HG03175 (cell line): ENCODE measurements at regions not wholly inside any gene's neighbourhood (a gene's known extent, or its start where the extent isn't known, plus 50 kb on each side); places are given as distances from the start of the nearest gene placed in this dataset.

Experiments
- ATAC-seq: cut with Tn5 transposase; IDR thresholded peaks from one replicate; pipeline ENCODE4 v1.9.1; 2021; ENCODE audit warnings: mild to moderate bottlenecking, moderate library complexity; ENCODE audit not compliant: unreplicated experiment

DNA sequence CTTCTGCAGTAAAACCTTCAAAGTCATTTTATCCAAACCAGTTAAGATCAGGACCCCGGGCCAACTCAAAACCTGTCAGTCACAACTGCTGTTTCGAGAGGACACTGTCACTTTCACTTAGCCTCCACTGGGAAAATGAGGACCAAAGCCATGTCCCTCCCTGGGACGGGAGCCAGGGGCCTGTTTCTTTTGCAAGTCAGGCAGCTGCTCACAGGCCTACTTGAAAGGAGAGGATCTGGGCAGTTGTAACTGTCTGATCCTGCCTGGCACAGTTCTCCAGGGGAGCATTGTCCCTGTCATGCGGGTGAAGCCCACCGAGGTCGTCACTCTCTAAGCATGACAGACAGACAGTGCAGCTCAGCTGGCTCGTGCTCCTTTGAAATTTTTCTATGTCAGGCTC, 276.2 kb downstream of the NPIPA8 start:
- ATAC-seq: no peak

DNA sequence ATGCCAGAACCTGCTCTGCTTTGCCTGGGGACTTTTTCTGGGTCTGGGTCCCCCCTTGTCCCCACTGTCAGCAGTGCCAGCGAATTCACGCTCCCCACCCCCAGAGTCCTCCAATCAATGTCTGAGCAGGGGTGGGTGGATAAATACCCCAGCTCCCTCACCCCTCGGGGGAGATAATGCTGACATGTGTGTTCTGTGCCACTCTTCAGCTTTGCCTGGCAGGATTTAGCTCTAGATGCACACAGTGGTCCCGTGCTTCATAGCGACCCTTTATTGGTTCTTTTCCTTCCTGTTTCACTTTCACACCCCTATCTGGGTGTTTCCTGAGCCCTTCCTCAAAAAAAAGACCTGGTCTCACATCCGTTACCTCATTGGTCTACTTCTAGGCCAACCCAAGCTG, 277.0 kb downstream of the NPIPA8 start:
- no peak for ATAC-seq

- no peak for ATAC-seq
Measured at GRCh38 chr16:18059089-18059488, 277.4 kb downstream of the NPIPA8 start.

- ATAC-seq: no peak
Measured at GRCh38 chr16:18055411-18055916, 281.1 kb downstream of the NPIPA8 start.

DNA sequence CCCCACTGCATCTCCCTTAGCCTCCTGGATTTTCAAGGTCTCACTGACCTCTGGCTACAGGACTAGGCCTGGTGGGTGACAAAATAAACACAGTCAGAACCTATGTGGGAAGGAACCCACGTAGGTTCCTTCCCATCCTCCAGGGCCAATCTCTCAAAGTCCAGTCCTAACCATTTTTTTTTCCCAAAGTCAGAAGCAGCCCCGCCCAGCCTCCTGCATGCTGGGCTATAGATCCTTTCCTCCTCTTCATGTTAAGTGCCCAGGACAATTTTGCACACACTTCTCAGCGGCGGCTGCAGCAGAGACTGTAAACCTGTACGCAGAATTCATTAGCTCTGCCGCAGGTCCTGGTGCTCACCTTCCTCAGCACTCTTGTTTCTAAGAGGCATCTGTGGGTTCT, 285.8 kb downstream of the NPIPA8 start:
- ATAC-seq: no peak

- no peak for ATAC-seq
Measured at GRCh38 chr16:18050234-18050633, 286.3 kb downstream of the NPIPA8 start.

DNA sequence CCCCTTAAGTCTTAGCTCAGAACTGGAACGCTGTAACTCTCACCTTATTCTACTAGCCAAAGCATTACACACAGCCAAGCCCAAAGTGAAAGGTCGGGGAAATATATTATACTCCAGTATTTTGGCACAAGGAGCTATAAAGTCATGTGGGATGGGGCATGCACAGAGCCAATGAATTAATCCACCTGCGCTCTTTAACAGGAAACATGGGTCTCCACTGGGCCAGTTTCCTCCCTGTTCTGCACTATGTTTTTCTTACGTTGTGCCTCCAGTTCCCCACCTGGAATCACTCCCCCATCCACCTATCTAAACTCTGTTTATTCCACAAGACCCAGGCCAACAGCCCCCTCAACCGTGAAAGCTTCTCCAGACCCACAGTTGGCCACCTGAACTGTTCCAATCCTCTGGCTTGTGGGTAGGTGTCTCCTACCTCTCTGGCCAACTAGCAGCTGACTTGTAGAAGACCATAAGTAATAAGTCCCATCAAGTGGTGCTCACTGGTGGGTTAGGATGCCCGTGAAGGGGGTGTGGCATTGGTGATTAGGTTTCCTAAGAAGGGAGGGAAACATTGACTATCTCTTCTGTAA, 286.9 kb downstream of the NPIPA8 start:
- no peak for ATAC-seq

DNA sequence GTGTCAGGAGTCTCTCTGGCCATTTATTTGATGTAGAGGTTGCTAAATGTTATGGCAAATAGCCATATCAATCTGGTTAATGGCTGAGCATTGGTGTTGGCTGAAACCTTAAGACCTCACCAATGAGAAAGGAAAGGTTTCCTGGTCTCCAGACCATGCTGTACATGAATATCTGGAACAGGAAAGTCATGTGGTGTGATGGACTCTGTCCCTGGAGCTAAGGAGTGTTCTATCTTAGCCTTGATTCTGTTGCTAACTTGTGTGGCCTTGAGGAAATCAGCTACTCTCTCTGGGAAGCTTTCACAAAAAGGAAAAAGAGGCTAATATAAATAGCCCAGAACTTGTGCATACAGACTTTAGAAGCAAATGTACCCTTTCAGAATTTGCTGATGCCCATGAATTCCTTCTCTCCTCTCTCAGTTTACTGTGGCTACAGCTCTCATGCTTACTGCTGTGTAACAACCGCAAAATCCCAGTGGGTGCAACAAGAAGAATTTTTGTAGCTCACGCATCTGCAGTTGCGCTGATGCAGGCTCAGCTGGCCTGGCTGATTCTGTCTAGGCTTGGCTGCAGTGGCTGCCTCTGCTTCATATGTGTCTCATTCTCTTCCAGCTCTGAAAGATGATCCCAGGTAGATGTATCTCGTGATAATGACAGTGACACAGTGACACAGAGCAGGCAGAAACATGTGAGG, 287.5 kb downstream of the NPIPA8 start:
- ATAC-seq: no peak

- no peak for ATAC-seq
Measured at GRCh38 chr16:18047761-18048160, 288.8 kb downstream of the NPIPA8 start.

DNA sequence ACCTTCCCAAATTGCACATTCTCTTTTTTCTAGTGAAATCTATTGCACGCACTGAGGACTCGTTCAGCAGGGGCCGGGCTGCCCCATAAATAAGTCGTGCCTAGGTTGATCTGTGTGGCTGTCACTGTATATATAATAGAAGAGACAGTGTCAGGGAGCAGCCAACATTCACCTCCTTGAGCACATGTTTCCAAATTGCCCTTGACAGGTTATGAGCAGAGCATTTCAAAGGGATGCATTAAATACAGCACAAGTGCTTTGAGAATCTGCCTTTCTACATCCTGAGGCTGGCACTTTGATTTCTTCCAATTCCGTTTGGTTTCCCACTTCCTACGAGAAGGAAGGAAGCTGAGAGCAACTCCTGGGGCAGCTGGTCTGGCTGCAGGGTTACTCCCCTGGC, 291.2 kb downstream of the NPIPA8 start:
- no peak for ATAC-seq

DNA sequence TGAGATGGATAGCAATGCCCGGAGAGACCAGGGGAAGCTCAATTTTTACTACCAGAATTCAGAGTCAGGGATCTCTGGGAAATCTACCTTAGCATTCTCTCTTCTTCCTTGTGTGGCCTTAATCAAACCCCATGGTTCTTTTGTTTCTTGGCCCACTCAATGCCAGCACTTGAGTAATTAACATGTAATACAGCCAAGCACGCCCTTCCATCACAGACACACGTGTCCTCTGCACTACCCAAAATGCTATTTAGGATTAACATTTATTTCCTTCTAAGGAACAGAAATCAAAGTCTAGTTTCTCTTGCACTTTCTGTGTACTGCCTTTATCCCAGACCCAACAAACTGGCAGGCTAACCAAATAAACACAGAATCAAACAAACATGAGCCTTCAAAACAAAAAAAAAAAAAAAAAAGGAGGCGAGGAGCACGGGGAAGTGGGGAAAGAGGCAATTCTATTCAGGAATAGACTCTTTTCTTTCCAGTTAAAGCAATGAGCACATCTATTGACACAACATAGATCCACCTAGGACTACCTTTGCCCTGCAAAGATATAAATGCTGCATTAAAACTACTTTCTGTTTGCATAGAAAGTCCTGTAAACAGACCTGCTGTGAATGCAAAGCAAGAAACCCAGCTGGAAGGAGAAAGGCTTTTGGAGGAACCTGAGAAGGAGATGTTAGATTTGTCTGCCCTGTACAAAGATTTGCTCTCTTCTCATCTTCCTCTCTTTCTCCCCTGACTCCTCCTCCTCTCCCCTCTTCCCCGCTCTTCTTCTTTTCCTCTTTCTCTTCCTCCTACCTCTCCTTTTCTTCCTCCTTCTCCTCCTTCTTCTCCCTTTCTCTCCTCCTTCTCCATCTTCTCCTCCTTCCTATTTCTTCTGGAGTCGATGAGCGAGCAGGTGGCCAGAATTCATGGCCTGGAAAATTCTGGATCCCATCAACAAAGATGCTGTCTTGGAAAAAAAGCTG, 294.4 kb downstream of the NPIPA8 start:
- ATAC-seq: no peak

DNA sequence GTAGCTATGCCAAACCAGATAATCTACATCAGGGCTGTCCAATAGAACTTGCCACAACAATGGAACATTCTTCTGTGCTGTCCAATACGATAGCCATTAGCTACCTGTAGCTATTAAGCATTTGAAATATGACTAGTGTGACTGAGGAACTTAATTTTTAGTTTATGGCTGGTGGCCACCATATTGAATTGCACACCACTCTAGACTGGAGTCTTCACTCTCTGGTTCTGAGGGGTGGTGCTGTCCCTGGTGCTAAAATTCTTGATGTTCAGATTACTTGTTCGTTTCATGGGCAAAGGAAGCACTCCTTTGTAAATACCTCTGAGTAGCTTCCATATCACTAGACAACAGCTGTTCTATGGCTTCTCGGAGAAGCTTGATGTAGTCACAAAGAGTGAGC, 296.6 kb downstream of the NPIPA8 start:
- ATAC-seq: no peak

GRCh38 chr16:18037051-18037450, 299.5 kb downstream of the NPIPA8 start:
- ATAC-seq: no peak

- ATAC-seq: no peak
Measured at GRCh38 chr16:18024611-18025010, 311.9 kb downstream of the NPIPA8 start.

- no peak for ATAC-seq
Measured at GRCh38 chr16:18018376-18018775, 318.2 kb downstream of the NPIPA8 start.

GRCh38 chr16:18013863-18014262, 322.7 kb downstream of the NPIPA8 start:
- no peak for ATAC-seq

DNA sequence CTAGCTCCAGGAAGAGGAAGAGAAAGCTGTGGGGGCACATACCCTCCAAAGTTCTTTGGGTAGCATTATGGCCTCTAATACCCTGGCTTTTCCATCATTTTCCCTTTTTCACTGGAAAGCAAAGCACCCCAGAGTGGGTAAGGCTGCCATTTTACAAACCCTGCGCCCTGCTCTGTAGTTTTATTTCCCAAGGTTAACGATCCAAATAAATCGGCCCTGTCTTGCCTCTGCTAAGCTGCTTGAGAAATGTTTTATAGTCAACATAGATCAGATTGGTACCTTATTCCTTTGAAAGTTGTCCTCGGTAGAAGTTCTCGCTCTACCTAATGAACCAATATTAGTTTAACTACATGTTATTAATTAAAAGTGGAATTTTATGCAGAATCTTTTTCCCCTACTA, 328.2 kb downstream of the NPIPA8 start:
- no peak for ATAC-seq

DNA sequence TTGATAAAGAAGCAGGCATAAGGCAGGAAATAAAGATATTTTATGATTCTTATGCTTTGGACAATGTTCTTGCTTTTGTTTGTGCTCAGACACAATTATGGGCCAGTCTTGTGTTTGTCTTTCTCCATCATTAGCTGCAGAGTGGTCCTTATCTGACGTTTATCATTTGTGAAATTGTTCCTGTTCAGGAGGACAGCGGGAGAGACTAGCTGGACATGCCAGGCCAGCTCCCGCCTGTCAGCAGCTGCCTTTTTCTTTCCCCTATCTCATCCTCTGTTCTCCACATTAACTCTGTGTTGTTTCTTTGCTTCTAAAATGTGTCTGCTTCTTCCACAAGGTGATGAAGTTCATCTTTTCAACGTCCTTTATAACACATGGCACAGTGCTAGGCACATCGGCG, 333.5 kb downstream of the NPIPA8 start:
- ATAC-seq: no peak

DNA sequence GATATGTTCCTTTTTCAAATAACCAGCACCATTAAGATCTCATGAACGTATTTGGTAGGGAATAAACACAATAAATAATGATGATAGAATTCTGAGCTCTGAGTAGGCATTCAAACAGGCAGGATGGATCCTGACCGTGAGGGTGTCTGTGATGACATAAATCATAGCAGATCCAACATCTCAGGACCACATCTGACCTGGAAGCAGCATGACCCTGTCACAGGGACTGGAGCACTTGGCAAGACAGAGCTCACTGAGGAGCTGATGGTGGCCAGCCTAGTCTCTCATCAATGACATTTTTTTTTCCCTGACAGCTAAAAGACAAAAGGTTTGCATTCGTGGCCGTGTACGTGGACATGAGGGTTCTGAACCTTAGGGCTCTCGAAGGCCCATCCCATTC, 337.5 kb downstream of the NPIPA8 start:
- no peak for ATAC-seq

DNA sequence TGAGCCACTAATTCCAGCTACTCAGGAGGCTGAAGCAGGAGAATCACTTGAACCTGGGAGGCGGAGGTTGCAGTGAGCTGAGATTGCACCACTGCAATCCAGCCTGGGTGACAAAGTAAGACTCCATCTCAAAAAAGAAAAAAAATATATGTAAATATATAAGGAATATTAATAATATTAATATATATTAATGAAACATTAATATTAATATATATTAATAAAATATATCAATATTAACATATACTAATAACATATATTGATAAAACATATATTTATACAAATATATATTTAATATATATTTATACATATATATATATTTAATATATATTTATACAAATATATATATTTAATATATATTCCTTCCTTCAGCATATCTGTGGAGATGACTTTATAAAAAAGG, 338.0 kb downstream of the NPIPA8 start:
- no peak for ATAC-seq

DNA sequence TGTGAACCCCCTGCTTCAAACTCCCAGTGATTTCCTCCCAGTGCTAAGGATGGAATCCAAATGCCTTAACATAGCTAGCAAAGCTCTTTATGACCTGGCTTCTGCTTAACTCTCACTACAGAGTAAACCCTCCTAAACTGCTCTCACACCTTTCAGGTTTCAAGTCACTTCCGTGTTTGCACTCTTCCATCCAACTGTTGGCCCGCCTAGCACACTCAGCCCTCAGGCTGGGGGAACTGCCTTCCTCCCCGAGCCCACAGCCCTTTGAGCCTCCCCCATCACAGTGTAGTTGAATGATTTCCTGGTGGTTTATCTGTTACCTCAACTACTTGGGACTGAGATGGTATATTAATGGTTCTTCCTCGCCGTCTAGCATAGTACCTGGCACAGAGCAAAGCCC, 342.5 kb downstream of the NPIPA8 start:
- no peak for ATAC-seq

DNA sequence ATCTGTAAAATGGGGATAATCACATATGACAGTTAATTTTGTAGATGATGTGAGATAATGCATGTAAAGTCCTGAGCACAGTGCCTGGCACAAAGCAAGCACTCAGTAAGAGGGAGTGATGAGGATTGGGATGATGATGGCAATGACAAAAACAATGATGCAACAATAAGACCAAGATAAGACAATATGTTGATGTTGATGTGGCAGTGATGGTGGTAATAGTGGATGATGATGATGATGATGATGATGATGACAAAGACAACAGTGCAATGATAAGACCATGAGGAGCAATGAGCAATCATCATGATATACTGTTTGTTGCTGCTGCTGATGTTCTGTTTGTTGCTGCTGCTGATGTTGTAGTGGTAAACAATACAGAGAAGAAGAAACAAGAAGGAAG, 344.1 kb downstream of the NPIPA8 start:
- no peak for ATAC-seq
